Sciatic nerve (tissue), 2 donors: ENCODE measurements at regions not wholly inside any gene's neighbourhood (a gene's known extent, or its start where the extent isn't known, plus 50 kb on each side); places are given as distances from the start of the nearest gene placed in this dataset.
"Not testable (repeated sequence)": the region's sequence is repeated elsewhere in the genome, so short reads cannot be mapped to it uniquely, and the experiment has no call there.

Experiments used
- ATAC-seq: fragments of 200-7000 bp; cut with Tn5 transposase; one replicate; pipeline ENCODE4 v1.9.1; 2020; ENCODE audit warnings: mild to moderate bottlenecking, moderate library complexity
- DNase-seq: peaks from one replicate; pipeline ENCODE4 v3.0.0-alpha.2; 2020; ENCODE audit warnings: low spot score
- intact Hi-C: fragments of 100-400 bp; cut with DNase I; formaldehyde crosslinking; loops from one replicate; pipeline ENCODE4 v1.14.2; 2022
- donor health status: DM: no; HTN: no; CAD: no.
- donor health status: DM: no; HTN: no; CAD: no.

- intact Hi-C loops = no loop called here
- no peak for ATAC-seq
Measured at GRCh38 chr2:48202863-48203642, 111.4 kb upstream of the FOXN2 start.

GRCh38 chr2:48203668-48204067 lies 110.8 kb upstream of the FOXN2 start:
- DNase-seq = no peak
- intact Hi-C loops = no loop called here
- no peak for ATAC-seq

More at GRCh38 chr2:48202863-48203642, 111.4 kb upstream of the FOXN2 start:
- DNase-seq = no peak

- ATAC-seq = no peak
- intact Hi-C loops = no loop called here
- DNase-seq = no peak
Measured at GRCh38 chr2:48204750-48205136, 109.7 kb upstream of the FOXN2 start.

- ATAC-seq (peak; percentile 80), DNase-seq (no peak)
- intact Hi-C loops = no loop called here
Measured at GRCh38 chr2:48205137-48205798, 109.2 kb upstream of the FOXN2 start.

DNA sequence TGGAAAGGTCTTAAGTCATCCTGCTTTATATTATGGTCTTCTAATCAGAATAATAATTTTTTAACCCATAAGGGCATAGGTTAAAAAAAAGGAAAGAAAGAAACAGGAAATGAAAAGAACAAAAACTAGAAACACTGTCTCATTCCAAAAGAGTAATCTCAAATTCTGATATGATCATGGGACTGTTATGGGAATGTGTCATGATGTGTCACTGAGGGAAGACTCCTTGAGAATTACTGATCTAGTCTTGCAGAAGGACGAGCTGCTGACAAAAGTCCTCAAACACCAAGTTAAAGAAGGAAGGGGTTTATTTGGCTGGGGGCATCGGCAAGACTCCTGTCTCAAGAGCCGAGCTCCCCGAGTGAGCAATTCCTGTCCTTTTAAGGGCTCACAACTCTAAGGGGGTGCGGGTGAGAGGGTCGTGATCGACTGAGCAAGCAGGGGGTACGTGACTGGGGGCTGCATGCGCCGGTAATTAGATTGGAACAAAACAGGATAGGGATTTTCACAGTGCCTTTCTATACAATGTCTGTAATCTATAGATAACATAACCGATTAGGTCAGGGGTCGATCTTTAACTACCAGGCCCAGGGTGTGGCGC lies 108.3 kb upstream of the FOXN2 start:
- DNase-seq, ATAC-seq: not testable (repeated sequence)

GRCh38 chr2:48207201-48207641 lies 107.3 kb upstream of the FOXN2 start:
- DNase-seq (no peak), ATAC-seq (no peak)
- intact Hi-C loops = no loop called here

More for the DNA sequence above, 108.3 kb upstream of the FOXN2 start:
- intact Hi-C loops = not testable (repeated sequence)

DNA sequence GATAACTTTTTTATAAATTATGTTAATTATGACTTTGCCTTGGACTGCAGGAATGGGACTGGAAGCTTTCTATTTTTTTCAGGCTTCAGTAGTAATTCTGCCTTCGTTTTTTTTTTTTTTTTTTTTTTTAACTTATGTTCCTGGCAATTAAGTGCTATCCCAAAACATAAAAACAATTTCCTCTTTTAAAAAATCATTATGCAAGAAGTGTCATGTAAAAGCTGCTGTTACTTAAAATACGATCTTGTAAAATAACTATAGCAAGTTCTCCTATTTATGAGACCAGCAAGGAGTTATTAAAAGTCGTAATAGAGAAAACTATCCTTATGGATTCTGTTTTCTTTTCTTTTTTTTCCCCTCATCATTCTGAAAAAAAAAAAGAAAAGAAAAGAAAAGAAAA lies 106.6 kb upstream of the FOXN2 start:
- ATAC-seq (no peak), DNase-seq (no peak)
- intact Hi-C loops = no loop called here

DNA sequence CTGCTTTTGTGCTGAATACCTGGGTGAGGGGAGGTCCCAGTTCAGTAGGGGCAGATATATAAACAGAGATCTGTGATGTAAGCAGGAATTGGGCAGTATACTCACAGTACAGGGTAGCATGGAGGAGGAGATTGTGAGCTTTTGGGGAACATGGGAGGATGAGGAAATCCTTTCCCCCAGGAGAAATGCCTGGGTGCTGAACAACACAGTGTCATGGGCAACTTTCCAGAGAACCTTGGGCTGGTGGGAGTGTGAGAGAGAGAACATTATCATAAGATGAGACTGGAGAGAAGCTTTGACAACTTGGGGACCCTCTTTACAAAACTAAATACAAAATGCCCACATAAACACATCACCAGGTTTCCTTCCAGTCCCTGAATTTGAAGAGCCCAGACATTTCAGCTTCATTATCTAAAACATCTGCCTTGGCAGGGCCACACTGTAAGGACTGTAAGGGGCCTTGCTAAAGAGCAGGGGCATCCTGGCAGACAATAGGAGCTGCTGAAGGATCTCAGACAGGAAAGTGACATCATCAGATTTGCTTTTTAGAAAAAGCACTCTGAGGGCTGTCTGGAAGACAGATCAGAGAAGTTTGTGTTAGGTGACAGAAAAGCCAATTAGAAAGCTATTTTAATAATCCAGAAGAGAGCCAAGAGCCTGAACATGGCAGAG lies 105.1 kb upstream of the FOXN2 start:
- DNase-seq (no peak), ATAC-seq (no peak)

DNA sequence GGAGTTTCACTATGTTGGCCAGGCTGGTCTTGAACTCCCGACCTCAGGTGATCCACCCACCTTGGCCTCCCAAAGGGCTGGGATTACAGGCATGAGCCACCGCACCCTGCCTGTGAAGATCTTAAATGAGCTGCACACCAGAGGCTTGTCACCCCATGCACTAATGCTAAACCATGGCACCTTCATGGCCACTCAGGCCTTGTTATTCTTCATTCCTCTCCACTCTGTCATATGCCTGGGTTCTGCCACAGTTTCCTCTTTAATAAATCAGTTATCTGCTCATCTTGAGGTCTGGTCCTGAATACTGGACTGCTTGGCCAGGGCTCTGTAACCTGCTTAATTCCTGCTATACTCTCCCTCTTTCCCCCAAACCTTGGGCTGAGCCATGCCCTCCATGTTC lies 104.3 kb upstream of the FOXN2 start:
- ATAC-seq (no peak), DNase-seq (no peak)
- intact Hi-C loops = no loop called here

More for the DNA sequence above, 105.1 kb upstream of the FOXN2 start:
- intact Hi-C loops = no loop called here

- DNase-seq (no peak), ATAC-seq (no peak)
- intact Hi-C loops = no loop called here
Measured at GRCh38 chr2:48213646-48214045, 100.8 kb upstream of the FOXN2 start.

DNA sequence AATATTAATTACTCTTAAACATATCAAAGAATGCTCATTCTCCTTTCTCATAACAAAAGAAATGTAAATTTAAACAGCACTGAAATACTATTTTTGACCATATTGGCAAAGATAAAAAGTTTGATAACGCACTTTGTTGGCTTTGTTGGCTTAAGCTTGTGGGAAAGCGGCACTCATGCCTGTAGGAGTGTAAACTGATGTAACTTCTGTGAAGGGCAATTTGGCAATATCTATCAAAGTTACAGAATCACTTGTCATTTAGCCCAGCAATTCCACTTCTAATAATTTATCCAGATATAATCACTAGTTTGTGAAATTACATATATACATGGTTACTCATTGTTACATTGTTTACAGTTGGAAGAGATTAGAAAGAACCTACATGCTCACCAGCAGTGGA lies 96.3 kb upstream of the FOXN2 start:
- intact Hi-C loops = no loop called here
- no peak for DNase-seq
- ATAC-seq = no peak

- DNase-seq = no peak
- intact Hi-C loops = no loop called here
- no peak for ATAC-seq
Measured at GRCh38 chr2:48219234-48219554, 95.3 kb upstream of the FOXN2 start.

DNA sequence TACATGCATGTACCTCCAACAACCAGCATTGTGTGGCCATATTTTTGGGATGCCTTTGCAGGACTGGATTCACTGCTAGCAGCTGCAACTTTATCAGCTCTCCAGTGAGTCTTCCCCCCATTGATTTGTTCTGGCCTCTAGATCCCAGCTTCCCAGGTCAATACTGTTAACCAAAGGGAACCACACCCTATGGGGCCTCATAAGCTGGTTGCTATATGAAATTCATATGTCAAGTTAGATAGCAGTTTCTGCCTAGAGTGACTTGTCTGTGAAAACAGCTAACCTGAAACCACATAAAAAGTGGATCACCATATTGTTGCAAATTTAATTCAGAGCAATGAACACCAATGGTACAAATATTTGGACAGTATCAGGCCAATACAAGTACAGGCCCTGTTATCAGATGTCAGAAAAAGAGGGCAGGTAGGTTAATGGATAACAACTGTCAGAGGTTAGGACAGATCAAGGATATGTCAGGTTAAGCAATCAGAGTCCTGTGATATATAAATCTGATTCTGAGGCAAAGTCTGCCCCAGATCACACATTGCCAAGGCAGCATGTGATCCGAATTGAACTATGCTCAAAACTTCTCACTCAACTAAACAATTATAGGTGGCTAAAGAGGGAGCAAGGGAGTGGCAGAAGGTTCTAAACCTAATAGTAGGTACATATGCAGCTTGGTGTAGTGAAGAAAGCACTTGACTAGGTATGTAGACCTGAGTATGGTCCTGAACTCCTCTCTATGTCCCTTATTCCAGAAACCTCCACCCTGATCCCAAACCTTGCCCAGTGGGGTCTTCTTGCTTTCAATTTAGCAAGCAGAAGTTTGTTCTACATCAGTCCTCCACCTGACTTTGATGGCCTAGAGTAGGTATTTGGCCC lies 94.7 kb upstream of the FOXN2 start:
- intact Hi-C loops = no loop called here
- no peak for ATAC-seq

DNA sequence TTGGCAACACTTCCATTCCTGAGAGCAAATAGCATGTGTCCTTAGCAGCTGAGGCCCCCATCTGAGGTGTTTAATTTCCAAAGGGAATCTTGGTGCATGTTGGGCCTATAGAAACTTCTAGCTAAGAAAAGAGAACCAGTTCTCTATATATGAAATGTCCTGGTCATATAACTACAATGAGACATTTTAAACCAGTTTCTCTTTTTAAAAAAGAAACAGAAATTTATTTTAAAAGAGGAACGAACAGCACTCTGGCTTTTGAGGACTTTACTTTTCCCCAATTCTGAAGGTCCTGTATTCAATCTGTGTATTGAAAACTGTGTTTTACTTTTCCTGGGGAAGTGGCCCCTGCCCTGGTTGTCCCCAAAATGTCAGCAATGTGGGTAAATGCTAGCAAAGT lies 94.0 kb upstream of the FOXN2 start:
- ATAC-seq (no peak), DNase-seq (no peak)
- intact Hi-C loops = no loop called here

More for the DNA sequence above, 94.7 kb upstream of the FOXN2 start:
- DNase-seq = no peak

- DNase-seq (no peak), ATAC-seq (no peak)
- intact Hi-C loops = no loop called here
Measured at GRCh38 chr2:48221846-48222516, 92.5 kb upstream of the FOXN2 start.

GRCh38 chr2:48227617-48228344 lies 86.7 kb upstream of the FOXN2 start:
- no peak for DNase-seq
- intact Hi-C loops = no loop called here
- ATAC-seq = peak; percentile 70

GRCh38 chr2:48228345-48228684 lies 86.2 kb upstream of the FOXN2 start:
- DNase-seq (no peak), ATAC-seq (no peak)
- intact Hi-C loops = no loop called here

- intact Hi-C loops = no loop called here
- ATAC-seq (no peak), DNase-seq (no peak)
Measured at GRCh38 chr2:48229063-48229462, 85.4 kb upstream of the FOXN2 start.
